ENCODE measurements at regions not wholly inside any gene's neighbourhood (a gene's known extent, or its start where the extent isn't known, plus 50 kb on each side); places are given as distances from the start of the nearest gene placed in this dataset.

GRCh38 chr10:3497581-3497980 is 287.4 kb downstream of the KLF6 start:
- DNase-seq, result no peak
- Histone ChIP-seq H3K27ac (no peak overlapping the region), H3K4me3 (no peak overlapping the region), H3K36me3 (no peaks in the 10 kb centered on the region), H3K9me3 (no peaks in the 10 kb centered on the region), H3K27me3 (peaks cover 4% of the 10 kb centered on the region), H3K4me1 (no peaks in the 10 kb centered on the region)
- 82 to 83% methylated on average over 7 of the region's 7 CpGs for WGBS, 2 donors (ENCODE audit: low coverage in 1 of 2)
- TF ChIP-seq POLR2AphosphoS5 (IDR thresholded peaks at IDR 0.05) (no peak), EP300 (IDR thresholded peaks at IDR 0.05; ENCODE audit: low read depth) (no peak), CTCF (IDR thresholded peaks at IDR 0.05) (no peak), POLR2A (IDR thresholded peaks at IDR 0.05) (no peak)
- in situ Hi-C loops (cut with MboI; ENCODE audit: low pct_ligation_motif_present in 1 of 4, low pct_unique_long_range_greater_than_20kb in 1 of 4, low sequenced_read_pairs in 3 of 4) (no loop called here), intact Hi-C loops (cut with DNase I; ENCODE audit: low total_unique reads) (no loop called here)

DNA sequence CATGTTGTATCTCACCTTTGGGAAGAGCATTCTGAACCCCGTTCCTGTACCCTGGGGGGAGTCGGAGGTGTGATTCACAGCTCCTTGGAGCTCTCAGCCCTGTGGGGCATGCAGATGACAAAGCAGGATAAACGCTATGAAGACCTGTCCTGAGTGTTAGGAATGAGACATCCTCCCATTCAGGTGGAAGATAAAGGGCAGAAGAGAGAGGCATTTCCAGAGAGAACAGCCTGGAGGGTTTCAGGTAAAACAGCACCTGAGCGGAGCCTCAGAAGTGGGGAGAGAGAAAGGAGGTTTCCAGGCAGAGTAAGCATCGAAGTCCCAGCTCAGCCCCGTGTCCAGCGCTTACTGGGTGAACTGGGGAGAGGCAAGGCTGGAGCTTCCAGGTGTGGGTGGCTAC is 288.9 kb downstream of the KLF6 start:
- Histone ChIP-seq H3K27me3 (peaks cover 4% of the 10 kb centered on the region), H3K9me3 (no peaks in the 10 kb centered on the region), H3K27ac (no peak overlapping the region), H3K36me3 (no peaks in the 10 kb centered on the region), H3K4me1 (no peaks in the 10 kb centered on the region), H3K4me3 (no peak overlapping the region)
- in situ Hi-C loops (cut with MboI; ENCODE audit: low pct_ligation_motif_present in 1 of 4, low pct_unique_long_range_greater_than_20kb in 1 of 4, low sequenced_read_pairs in 3 of 4) (no loop called here), intact Hi-C loops (cut with DNase I; ENCODE audit: low total_unique reads) (no loop called here)
- WGBS, 2 donors (ENCODE audit: low coverage in 1 of 2), result 72 to 88% methylated on average over 5 to 7 of the region's 7 CpGs
- no peak for DNase-seq
- no peak for TF ChIP-seq EP300 (IDR thresholded peaks at IDR 0.05; ENCODE audit: low read depth)
- no peak for TF ChIP-seq POLR2AphosphoS5 (IDR thresholded peaks at IDR 0.05)
- no peak for TF ChIP-seq CTCF (IDR thresholded peaks at IDR 0.05)
- TF ChIP-seq POLR2A (IDR thresholded peaks at IDR 0.05), result no peak

DNA sequence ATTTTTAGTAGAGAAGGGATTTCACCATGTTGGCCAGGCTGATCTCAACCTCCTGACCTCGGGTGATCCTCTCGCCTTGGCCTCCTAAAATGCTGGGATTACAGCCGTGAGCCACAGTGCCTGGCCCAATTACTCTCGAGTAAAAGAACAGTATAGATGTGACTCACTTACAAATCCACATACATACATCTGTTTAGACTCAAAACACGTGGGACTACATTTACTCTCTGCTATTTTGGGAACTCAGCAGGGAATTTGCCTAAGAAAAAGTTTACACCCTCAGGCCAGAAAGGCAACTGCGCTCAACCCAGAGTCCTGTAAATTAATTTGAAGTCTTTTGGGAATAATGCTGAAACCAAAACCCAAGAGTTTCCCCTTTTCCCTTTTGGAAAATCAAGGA is 289.7 kb downstream of the KLF6 start:
- whole genome bisulfite sequencing, 2 donors (ENCODE audit: low coverage in 1 of 2), result 72 to 78% methylated on average over 4 to 6 of the region's 6 CpGs

DNA sequence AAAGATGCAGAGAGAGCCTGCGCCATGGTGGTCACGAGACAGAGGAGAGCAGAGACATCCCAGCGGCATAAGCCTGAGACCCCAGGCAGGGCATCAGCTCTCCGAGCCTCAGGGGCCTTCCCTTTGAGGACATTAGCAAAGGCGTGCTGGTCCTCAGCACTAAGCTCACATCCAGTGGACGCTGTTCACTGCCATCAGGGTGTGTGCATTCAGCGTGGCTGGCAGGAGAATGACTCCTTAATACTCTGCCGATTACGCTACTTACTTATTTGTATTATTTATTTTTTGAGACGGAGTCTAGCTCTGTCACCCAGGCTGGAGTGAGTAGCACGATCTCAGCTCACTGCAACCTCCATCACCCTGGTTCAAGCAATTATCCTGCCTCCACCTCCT is 290.2 kb downstream of the KLF6 start:
- intact Hi-C loops (cut with DNase I; ENCODE audit: low total_unique reads), result no loop called here
- Histone ChIP-seq H3K27me3 (peaks cover 4% of the 10 kb centered on the region), H3K4me3 (no peak overlapping the region), H3K27ac (peak overlapping the region; percentile 44 to 54 (median 50)), H3K36me3 (no peaks in the 10 kb centered on the region), H3K4me1 (no peaks in the 10 kb centered on the region), H3K9me3 (no peaks in the 10 kb centered on the region)
- in situ Hi-C loops (cut with MboI; ENCODE audit: low pct_ligation_motif_present in 1 of 4, low pct_unique_long_range_greater_than_20kb in 1 of 4, low sequenced_read_pairs in 3 of 4), result no loop called here
- TF ChIP-seq CTCF (IDR thresholded peaks at IDR 0.05) (no peak), POLR2AphosphoS5 (IDR thresholded peaks at IDR 0.05) (no peak), POLR2A (IDR thresholded peaks at IDR 0.05) (no peak), EP300 (IDR thresholded peaks at IDR 0.05; ENCODE audit: low read depth) (no peak)
- WGBS, 2 donors (ENCODE audit: low coverage in 1 of 2), result 81 to 90% methylated on average over 6 to 11 of the region's 11 CpGs
- DNase-seq, result no peak

More for the DNA sequence above, 289.7 kb downstream of the KLF6 start:
- H3K36me3 ChIP-seq, result no peaks in the 10 kb centered on the region
- peaks cover 4% of the 10 kb centered on the region for H3K27me3 ChIP-seq
- H3K4me3 ChIP-seq, result no peak overlapping the region
- intact Hi-C loops (cut with DNase I; ENCODE audit: low total_unique reads), result no loop called here
- DNase-seq, result no peak
- in situ Hi-C loops (cut with MboI; ENCODE audit: low pct_ligation_motif_present in 1 of 4, low pct_unique_long_range_greater_than_20kb in 1 of 4, low sequenced_read_pairs in 3 of 4), result no loop called here
- no peaks in the 10 kb centered on the region for H3K9me3 ChIP-seq
- H3K27ac ChIP-seq, result peak overlapping the region in 3 of 4 donors; percentile 46 to 54 (median 54)
- H3K4me1 ChIP-seq, result no peaks in the 10 kb centered on the region
- no peak for TF ChIP-seq POLR2AphosphoS5 (IDR thresholded peaks at IDR 0.05)
- TF ChIP-seq CTCF (IDR thresholded peaks at IDR 0.05), result no peak
- TF ChIP-seq POLR2A (IDR thresholded peaks at IDR 0.05), result no peak
- no peak for TF ChIP-seq EP300 (IDR thresholded peaks at IDR 0.05; ENCODE audit: low read depth)

Measured in transverse colon (tissue), 4 donors.